ENCODE measurements at regions not wholly inside any gene's neighbourhood (a gene's known extent, or its start where the extent isn't known, plus 50 kb on each side); places are given as distances from the start of the nearest gene placed in this dataset.

DNA sequence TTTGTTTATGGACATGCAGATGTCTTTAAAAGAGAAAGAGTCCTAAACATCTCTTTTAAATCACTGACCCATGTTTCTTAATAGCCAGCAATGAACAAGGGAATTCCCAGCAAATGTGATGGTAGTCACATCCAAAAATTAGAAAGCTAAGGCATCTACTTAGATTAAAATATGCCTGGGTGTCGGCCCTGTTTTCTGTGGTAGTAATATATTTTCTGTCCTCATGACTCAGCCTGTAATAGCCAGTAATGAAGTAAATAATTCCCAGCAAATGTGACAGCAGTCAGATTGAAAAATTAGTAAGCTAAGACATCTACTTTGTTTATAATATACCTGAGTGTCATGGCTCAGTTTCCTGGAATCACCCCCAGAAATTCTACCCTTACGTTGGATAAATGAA, 60.6 kb upstream of the MYRIP start:
- DNase-seq (ENCODE audit: low spot score): no peak

DNA sequence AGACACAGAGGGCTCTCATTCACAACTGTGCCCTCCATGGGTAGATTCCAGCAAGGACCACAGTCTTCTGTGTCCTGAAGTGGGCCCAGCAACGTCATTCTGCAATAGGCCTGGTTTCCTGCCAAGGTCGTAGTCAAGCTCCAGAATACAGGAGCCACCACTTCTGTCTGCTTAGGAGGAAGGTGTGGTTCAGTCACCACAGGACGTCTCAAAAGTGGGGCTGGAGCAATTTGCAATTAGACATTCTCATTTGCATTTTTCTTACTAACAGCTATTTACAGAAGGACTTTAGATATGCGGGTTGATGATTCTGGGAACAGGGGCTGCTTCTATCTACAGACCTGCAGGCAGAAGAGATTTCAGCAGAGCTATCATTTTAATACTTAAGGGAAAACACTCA, 58.7 kb upstream of the MYRIP start:
- no peak for DNase-seq (ENCODE audit: low spot score)

DNA sequence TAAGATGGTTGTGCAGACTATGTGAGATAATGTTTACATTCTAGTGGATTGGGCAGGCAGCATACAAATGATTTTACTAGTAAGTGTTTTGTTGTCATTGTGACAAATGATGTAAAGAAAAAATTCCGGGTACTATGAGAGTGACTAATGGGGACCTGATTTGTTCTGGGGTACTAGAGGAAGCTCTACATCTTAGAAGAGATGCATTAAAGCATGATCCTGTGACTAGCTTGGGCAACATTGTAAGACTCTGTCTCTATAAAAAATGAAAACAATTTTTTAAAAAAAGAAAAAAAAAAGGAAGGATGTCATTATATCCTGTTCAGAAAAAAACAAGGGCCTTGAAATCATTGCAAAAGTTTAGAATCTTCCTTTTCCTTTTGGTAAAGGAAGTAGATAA, 58.1 kb upstream of the MYRIP start:
- DNase-seq (ENCODE audit: low spot score): no peak

DNA sequence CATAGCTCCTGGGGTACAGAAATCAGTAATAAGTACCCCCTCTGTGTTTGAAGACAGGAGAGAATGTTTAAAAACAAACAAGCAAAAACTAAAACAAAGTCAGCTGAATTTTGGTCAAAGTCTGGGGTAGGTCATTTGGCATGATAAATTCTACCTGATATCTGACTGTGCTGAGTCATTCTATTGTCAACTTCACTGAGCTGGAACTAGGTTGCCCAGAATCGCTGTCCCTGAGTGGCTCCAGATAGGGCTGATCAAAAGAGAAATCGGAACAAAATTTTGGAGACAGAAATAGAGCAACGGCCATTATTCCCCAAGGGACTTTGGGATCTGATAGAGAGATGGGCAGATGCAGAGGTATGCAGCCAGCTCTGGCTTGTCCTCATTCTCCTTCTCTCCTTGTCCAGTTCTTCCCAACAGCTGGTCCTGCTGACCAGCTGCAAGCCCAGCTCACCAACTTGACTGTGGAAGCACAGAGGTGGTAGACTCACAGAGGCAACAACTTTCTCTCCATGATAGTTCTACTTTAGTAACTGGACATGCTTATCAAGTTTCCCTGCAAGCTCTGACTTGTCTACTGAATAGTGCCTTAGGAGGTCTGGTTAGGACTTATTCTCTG, 57.3 kb upstream of the MYRIP start:
- no peak for DNase-seq (ENCODE audit: low spot score)

DNA sequence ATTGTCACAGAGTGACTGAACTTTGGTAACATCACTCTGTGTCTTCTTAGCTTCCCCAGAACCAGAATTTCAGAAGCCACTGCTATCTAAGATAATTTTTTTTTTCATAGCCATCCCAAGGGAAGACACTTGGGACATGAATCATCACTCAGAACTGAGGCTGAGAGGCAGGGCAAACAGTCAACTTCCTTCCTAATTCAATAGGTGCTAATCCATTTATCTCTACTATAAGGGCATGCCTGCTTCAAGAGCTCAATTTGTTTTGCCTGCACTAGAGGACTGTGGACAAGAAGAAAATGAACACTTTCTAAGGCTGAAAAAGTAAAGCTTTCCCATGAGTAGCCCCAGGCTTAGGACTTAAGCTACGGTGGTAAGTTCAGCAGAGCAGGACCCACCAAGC, 56.7 kb upstream of the MYRIP start:
- DNase-seq (ENCODE audit: low spot score): no peak

DNA sequence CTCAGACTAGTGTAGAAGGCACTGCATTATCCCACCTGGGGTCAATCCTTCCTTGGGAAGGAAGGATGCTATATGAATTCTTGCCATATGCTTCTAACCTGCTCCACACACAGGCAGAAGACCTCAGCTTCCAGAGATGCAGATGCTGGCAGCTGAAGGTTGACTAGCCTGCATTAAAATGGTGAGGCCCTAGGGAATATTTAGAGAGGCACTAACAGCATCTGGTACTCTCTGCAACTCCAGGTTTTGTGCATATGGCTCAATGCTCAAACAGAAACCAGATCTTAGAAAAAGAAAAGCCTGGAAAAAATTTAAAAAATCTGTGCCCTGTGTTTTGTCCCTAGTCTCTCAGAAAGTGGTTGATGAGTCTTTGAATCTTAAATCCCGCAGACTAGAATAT, 56.0 kb upstream of the MYRIP start:
- DNase-seq (ENCODE audit: low spot score): no peak

DNA sequence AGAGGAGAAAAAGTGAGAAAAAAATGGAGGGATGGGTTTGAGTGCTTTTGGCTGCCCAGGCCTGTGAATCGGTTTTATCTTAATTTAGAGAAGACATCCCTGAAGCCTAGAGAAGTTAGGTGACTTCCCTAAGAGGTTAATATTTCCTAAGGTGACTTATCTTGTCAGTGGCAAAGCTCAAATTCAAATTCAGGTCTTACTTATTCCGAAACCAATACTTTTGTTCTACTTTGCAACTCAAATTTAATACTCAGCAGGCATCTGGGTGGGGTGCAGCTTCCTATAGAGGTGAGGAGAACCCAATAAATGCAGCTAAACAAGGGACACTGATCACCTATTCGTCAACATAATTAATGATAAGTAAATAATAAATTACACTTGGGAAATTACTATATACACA, 54.9 kb upstream of the MYRIP start:
- no peak for DNase-seq (ENCODE audit: low spot score)

DNA sequence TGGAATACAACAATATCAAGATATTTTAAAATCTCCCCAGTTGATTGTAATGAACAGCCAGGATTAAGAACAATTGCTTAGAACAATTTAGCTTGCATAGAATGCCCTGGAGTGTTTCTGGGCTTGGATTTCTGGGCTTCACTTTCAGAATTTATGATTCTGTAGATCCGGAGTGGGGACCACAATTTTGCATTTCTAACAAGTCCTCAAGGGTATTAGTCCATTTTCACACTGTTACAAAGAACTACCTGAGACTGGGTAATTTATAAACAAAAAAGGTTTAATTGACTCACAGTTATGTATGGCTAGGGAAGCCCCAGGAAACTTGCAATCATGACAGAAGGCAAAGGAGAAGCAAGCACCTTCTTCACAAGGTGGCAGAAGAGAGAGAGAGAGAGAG, 54.3 kb upstream of the MYRIP start:
- no peak for DNase-seq (ENCODE audit: low spot score)

DNA sequence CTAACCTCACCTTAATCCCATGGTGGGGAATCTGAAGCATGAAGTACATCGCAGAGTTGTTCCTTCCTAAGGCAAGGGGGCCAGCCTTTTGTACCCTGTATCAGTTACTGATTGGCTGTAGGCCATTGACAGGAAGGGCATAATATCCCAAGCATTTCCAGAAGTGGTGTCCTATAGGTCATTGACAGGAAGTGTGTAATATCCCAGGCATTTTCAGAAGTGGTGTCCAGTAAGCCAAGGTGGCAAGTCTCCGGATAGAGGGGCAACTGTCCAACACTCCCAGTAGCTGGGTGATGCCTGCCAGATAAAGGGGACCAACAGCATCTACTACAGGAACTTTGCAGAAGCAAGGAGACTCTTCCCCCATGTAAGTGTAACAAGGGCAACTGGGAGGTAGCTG, 52.1 kb upstream of the MYRIP start:
- DNase-seq (ENCODE audit: low spot score): no peak
